K562 (cell line): ENCODE measurements at regions not wholly inside any gene's neighbourhood (a gene's known extent, or its start where the extent isn't known, plus 50 kb on each side); places are given as distances from the start of the nearest gene placed in this dataset.
"Not testable (repeated sequence)": the region's sequence is repeated elsewhere in the genome, so short reads cannot be mapped to it uniquely, and the experiment has no call there.

Experiments used
- ATAC-seq: fragments of 200-7000 bp; cut with Tn5 transposase; 3 replicates; pipeline ENCODE4 v1.9.1; 2020; ENCODE audit warnings: moderate library complexity
- BruUV-seq: library from RNA; stranded (reverse); fragments of 400-500 nt; replicated peaks from 2 replicates; lab custom pipeline; 2021; lab: Mats Ljungman, UMichigan
- CTCF ChIA-PET: fragments of 300-600 bp; formaldehyde crosslinking; extraction: SDS; loops from one replicate; lab custom pipeline; 2021; ENCODE audit warnings: low intra/inter-chr PET ratio; lab: Yijun Ruan, JAX
- POLR2A ChIA-PET: fragments of 300-600, 350-650 bp; sonication (Branson Sonifier 250); formaldehyde crosslinking; extraction: SDS; loops from one replicate; lab custom pipeline; 2021; ENCODE audit warnings: antibody characterized with exemption, inconsistent platforms; lab: Yijun Ruan, JAX
- DNase-seq, 4 experiments: peaks; one replicate each; pipeline versions ENCODE4 v3.0.0 to v3.0.0-alpha.2; 2011 to 2018; ENCODE audit warnings: low spot score in 3 of 4, mixed read lengths in 3 of 4; ENCODE audit errors: extremely low read depth in 1 of 4
- FAIRE-seq: peaks from 2 replicates; lab custom pipeline; 2011; peaks lifted over from hg19 to GRCh38; lab: Jason Lieb, UNC
- H2AFZ ChIP-seq: 2 replicates; pipeline ENCODE4 v1.6.0; 2011; ENCODE audit warnings: low read depth, low read length, control low read depth, inconsistent platforms
- H3K27ac ChIP-seq: fragments of 200-600 bp; 3 replicates; pipeline ENCODE4 v1.8.0; 2011; ENCODE audit warnings: low read depth, mild to moderate bottlenecking, control low read depth, inconsistent platforms, low read length, moderate library complexity, mixed read lengths; ENCODE audit errors: extremely low read depth
- H3K27me3 ChIP-seq, 2 experiments: fragments of 300-600 bp in 1 of 2; 2 replicates in 1 of 2; 3 replicates in 1 of 2; pipeline versions ENCODE4 v1.6.0 to v1.8.0; 2011; ENCODE audit warnings: inconsistent platforms in 2 of 2, low read length in 2 of 2, mild to moderate bottlenecking in 1 of 2, mixed read lengths in 1 of 2, moderate library complexity in 1 of 2; ENCODE audit not compliant: control insufficient read depth in 2 of 2, insufficient read depth in 2 of 2
- H3K36me3 ChIP-seq: fragments of 300-600 bp; 3 replicates; pipeline ENCODE4 v1.8.0; 2011; ENCODE audit warnings: mild to moderate bottlenecking, low read length, inconsistent platforms; ENCODE audit not compliant: control insufficient read depth, insufficient read depth
- H3K4me1 ChIP-seq, 2 experiments: fragments of 200-600 bp in 1 of 2; replicated peaks in 1 of 2; 2 replicates in 1 of 2; 3 replicates in 1 of 2; pipeline versions ENCODE4 v1.5.1 to v1.8.0; 2011; ENCODE audit warnings: inconsistent platforms in 2 of 2, low read length in 2 of 2, mild to moderate bottlenecking in 1 of 2, mixed read lengths in 1 of 2, moderate library complexity in 1 of 2; ENCODE audit not compliant: control insufficient read depth in 2 of 2, insufficient read depth in 2 of 2
- H3K4me2 ChIP-seq: 2 replicates; pipeline ENCODE4 v1.6.1; 2011; ENCODE audit warnings: low read length, control low read depth, inconsistent platforms, mixed read lengths; ENCODE audit not compliant: insufficient read depth
- H3K4me3 ChIP-seq: fragments of 200-600 bp; sonication (generic), shearing (Covaris generic); 2 replicates; pipeline ENCODE4 v1.5.1; 2016; ENCODE audit warnings: control low read depth, inconsistent platforms
- H3K79me2 ChIP-seq: fragments of 200-600 bp; 3 replicates; pipeline ENCODE4 v1.8.0; 2011; ENCODE audit warnings: low read length, inconsistent platforms; ENCODE audit not compliant: control insufficient read depth, insufficient read depth
- H3K9ac ChIP-seq, 2 experiments: 2 replicates each; pipeline versions ENCODE4 v1.6.0 to v1.6.1; 2011; ENCODE audit warnings: low read depth in 2 of 2, low read length in 2 of 2, control low read depth in 1 of 2, inconsistent platforms in 1 of 2, mild to moderate bottlenecking in 1 of 2, mixed read lengths in 1 of 2; ENCODE audit not compliant: insufficient read depth in 1 of 2
- H3K9me1 ChIP-seq: one replicate; pipeline ENCODE4 v1.6.0; 2011; ENCODE audit warnings: inconsistent platforms, mild to moderate bottlenecking, low read length, moderate library complexity; ENCODE audit not compliant: control insufficient read depth, insufficient read depth
- H3K9me3 ChIP-seq: replicated peaks from 2 replicates; pipeline ENCODE4 v1.5.1; 2011; ENCODE audit warnings: low read depth, low read length, inconsistent platforms; ENCODE audit not compliant: control insufficient read depth, insufficient read depth
- H4K20me1 ChIP-seq: replicated peaks from 2 replicates; pipeline ENCODE4 v1.6.1; 2011; ENCODE audit warnings: low read length, inconsistent platforms, mixed read lengths; ENCODE audit not compliant: control insufficient read depth, insufficient read depth
- CEBPB ChIP-seq: fragments of 450-650 bp; IDR thresholded peaks from 2 replicates; pipeline ENCODE4 v1.6.1; 2016; ENCODE audit warnings: missing genetic modification characterization, missing compliant biosample characterization
- WGBS: fragments of 100-300 bp; shearing (Covaris generic); methylation state at CpG from one replicate; pipeline ENCODE4 v1.1.6; 2016; ENCODE audit warnings: low coverage, mixed read lengths; ENCODE audit not compliant: insufficient coverage; ENCODE audit errors: missing lambda C conversion rate; 5-methylcytosine and 5-hydroxymethylcytosine counted together
- in situ Hi-C: fragments of 300-500 bp; cut with MboI; formaldehyde crosslinking; loops from 4 replicates; pipeline ENCODE4 v1.15.0; 2018; ENCODE audit warnings: inconsistent platforms, mixed read lengths
- intact Hi-C: fragments of 100-400 bp; cut with micrococcal nuclease; formaldehyde crosslinking; loops from 2 replicates; pipeline ENCODE4 v1.14.2; 2022

DNA sequence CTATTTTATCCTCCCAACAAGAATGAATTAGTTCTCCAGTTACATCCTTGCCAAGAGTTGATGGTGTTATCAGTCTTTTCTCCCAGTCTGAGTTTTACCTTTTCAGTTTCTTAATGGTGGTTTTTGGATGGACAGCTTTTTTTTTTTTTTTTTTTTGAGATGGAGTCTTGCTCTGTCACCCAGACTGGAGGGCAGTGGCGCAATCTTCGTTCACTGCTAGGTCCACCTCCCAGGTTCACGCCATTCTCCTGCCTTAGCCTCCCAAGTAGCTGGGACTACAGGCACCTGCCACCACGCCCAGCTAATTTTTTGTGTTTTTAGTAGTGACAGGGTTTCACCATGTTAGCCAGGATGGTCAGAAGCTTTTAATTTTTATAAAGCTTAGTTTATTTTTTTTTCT lies 133.0 kb downstream of the FOXD4L6 start:
- H4K20me1 ChIP-seq, H3K9me3 ChIP-seq, ATAC-seq, H3K4me3 ChIP-seq, H3K4me2 ChIP-seq, H3K9me1 ChIP-seq, H3K9ac ChIP-seq, H2AFZ ChIP-seq: not testable (repeated sequence)
- peak in 1 of 4 experiments; percentile 28 for DNase-seq
- peak; percentile 65 for TF ChIP-seq CEBPB
- TF ChIP-seq, all 486 proteins: peak for 1; not testable (repeated sequence) for 485
- in situ Hi-C loops, POLR2A ChIA-PET, CTCF ChIA-PET, H3K36me3 ChIP-seq, intact Hi-C loops, H3K27me3 ChIP-seq, H3K27ac ChIP-seq, FAIRE-seq, BruUV-seq, H3K4me1 ChIP-seq: not testable (repeated sequence)
- 43% methylated on average over 4 of the region's 4 CpGs for WGBS
- peaks cover 22% of the 10 kb centered on the region for H3K79me2 ChIP-seq

GRCh38 chr9:40993842-40994241 lies 134.6 kb downstream of the FOXD4L6 start:
- ATAC-seq, DNase-seq, H4K20me1 ChIP-seq, intact Hi-C loops, in situ Hi-C loops, H3K27ac ChIP-seq, H3K36me3 ChIP-seq, H3K27me3 ChIP-seq, H3K4me3 ChIP-seq, H3K9me3 ChIP-seq, H3K9me1 ChIP-seq, FAIRE-seq, H3K4me2 ChIP-seq, H2AFZ ChIP-seq, H3K4me1 ChIP-seq, CTCF ChIA-PET, POLR2A ChIA-PET, H3K9ac ChIP-seq, BruUV-seq: not testable (repeated sequence)
- H3K79me2 ChIP-seq = peaks cover 24% of the 10 kb centered on the region
- 26% methylated on average over 2 of the region's 2 CpGs for WGBS
